ENCODE measurements at regions not wholly inside any gene's neighbourhood (a gene's known extent, or its start where the extent isn't known, plus 50 kb on each side); places are given as distances from the start of the nearest gene placed in this dataset.

GRCh38 chr3:36032180-36033047, 347.9 kb upstream of the STAC start:
- no peak for TF ChIP-seq POLR2AphosphoS5 (IDR thresholded peaks at IDR 0.05; ENCODE audit: borderline replicate concordance, low read depth, low read length)
- TF ChIP-seq EZH2 (IDR thresholded peaks at IDR 0.05): no peak
- TF ChIP-seq FOXP2 (optimal IDR thresholded peaks at IDR 0.05; ENCODE audit: control extremely low read depth, extremely low read length, insufficient read depth): no peak
